Osteocyte (in vitro differentiated cells): ENCODE measurements at regions not wholly inside any gene's neighbourhood (a gene's known extent, or its start where the extent isn't known, plus 50 kb on each side); places are given as distances from the start of the nearest gene placed in this dataset.

Experiments used
- DNase-seq: peaks from one replicate; pipeline ENCODE4 v3.0.0; 2021; ENCODE audit warnings: mixed read lengths; ENCODE audit not compliant: unreplicated experiment; ENCODE audit errors: extremely low spot score
- H3K27ac Mint-ChIP-seq: one replicate; pipeline ENCODE4 v1.8.0; 2021; ENCODE audit warnings: mild to moderate bottlenecking, mixed read lengths; ENCODE audit not compliant: unreplicated experiment
- H3K27me3 Mint-ChIP-seq: one replicate; pipeline ENCODE4 v1.8.0; 2021; ENCODE audit warnings: mixed read lengths; ENCODE audit not compliant: unreplicated experiment
- H3K36me3 Mint-ChIP-seq: one replicate; pipeline ENCODE4 v1.8.0; 2021; ENCODE audit warnings: mixed read lengths; ENCODE audit not compliant: unreplicated experiment
- H3K4me1 Mint-ChIP-seq: one replicate; pipeline ENCODE4 v1.8.0; 2021; ENCODE audit warnings: mixed read lengths; ENCODE audit not compliant: unreplicated experiment
- H3K4me3 Mint-ChIP-seq: one replicate; pipeline ENCODE4 v1.8.0; 2021; ENCODE audit warnings: mild to moderate bottlenecking, moderate library complexity, mixed read lengths; ENCODE audit not compliant: unreplicated experiment
- H3K9me3 Mint-ChIP-seq: one replicate; pipeline ENCODE4 v1.8.0; 2021; ENCODE audit warnings: mixed read lengths; ENCODE audit not compliant: unreplicated experiment
- TF ChIP-seq, protein P1 (sequence below): fragments of 200-600 bp; sonication (generic); IDR thresholded peaks from 2 replicates; pipeline ENCODE4 v1.5.0; 2021; ENCODE audit warnings: antibody characterized with exemption, mild to moderate bottlenecking, moderate library complexity

DNA sequence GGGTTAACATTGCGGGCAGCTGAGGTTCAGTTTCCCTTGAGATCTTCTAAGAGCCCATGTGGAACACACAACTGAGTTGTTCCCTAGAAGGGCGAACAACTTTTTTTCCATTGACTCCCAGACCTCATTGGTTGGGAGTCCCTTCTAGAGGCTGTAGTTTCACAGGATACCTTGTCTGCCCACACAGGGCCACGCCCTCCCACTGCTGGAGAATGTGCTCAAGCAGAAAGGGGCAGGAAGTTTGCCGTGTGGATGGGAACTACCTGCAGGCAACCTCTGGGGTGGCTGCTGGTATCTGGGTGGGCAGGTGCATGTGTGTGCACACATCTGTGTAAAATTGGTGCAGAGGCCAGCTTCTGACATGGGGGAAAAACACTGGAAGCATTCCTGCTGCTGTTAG is 178.8 kb upstream of the PSMD7 start:
- Mint-ChIP-seq H3K9me3 (no peaks in the 10 kb centered on the region), H3K27me3 (peaks cover 9% of the 10 kb centered on the region), H3K36me3 (no peaks in the 10 kb centered on the region), H3K4me1 (no peaks in the 10 kb centered on the region), H3K27ac (no peak overlapping the region), H3K4me3 (no peak overlapping the region)
- TF ChIP-seq, protein P1, sequence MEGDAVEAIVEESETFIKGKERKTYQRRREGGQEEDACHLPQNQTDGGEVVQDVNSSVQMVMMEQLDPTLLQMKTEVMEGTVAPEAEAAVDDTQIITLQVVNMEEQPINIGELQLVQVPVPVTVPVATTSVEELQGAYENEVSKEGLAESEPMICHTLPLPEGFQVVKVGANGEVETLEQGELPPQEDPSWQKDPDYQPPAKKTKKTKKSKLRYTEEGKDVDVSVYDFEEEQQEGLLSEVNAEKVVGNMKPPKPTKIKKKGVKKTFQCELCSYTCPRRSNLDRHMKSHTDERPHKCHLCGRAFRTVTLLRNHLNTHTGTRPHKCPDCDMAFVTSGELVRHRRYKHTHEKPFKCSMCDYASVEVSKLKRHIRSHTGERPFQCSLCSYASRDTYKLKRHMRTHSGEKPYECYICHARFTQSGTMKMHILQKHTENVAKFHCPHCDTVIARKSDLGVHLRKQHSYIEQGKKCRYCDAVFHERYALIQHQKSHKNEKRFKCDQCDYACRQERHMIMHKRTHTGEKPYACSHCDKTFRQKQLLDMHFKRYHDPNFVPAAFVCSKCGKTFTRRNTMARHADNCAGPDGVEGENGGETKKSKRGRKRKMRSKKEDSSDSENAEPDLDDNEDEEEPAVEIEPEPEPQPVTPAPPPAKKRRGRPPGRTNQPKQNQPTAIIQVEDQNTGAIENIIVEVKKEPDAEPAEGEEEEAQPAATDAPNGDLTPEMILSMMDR = no peak
- no peak for DNase-seq

DNA sequence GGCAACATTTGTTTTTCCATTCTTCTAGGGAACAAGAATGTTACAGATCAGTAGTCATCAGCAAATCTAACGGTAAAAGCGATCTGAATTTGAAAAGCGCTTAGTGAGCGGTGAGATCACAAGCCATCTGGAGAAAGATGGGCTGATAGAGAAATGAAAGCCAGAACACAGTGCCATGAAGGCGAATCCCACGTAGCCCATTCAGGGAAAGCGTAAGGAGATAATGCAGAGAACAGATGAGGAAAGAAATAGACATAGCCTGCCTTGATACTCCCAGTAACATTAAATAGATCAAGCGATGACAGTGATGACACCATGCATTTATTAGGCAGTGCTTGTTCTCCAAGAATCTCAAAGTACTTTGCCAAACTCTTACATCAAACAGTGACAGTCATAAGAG is 183.1 kb upstream of the PSMD7 start:
- Mint-ChIP-seq H3K9me3 (no peaks in the 10 kb centered on the region), H3K36me3 (no peaks in the 10 kb centered on the region), H3K4me1 (no peaks in the 10 kb centered on the region), H3K27ac (no peak overlapping the region), H3K4me3 (no peak overlapping the region), H3K27me3 (peaks cover 4% of the 10 kb centered on the region)
- TF ChIP-seq, protein P1 = no peak
- no peak for DNase-seq

DNA sequence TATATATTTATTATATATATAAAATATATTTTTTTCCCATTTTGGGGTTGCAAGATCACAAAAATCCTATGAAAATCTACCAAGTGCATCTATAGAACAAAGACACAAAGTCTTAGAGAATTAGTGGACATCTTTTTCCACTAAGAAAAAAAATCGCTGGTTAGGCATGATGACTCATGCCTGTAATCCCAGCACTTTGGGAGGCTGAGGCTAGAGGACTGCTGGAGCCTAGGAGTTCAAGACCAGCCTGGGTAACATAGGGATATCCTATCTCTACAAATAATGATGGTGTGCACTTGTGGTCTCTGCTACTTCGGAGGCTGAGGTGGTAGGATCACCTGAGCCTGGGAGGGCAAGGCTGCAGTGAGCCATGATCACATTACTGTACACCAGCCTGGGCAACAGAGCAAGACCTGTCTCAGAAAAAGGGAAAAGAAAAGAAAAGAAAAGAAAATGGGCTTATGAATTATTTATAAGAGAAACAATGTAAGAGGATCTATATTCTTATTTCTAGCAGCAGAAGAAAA is 185.1 kb upstream of the PSMD7 start:
- no peak for DNase-seq
- peaks cover 4% of the 10 kb centered on the region for H3K27me3 Mint-ChIP-seq
- H3K36me3 Mint-ChIP-seq = no peaks in the 10 kb centered on the region
- no peaks in the 10 kb centered on the region for H3K9me3 Mint-ChIP-seq
- no peak overlapping the region for H3K27ac Mint-ChIP-seq
- TF ChIP-seq, protein P1 = no peak
- no peak overlapping the region for H3K4me3 Mint-ChIP-seq
- H3K4me1 Mint-ChIP-seq = no peaks in the 10 kb centered on the region

DNA sequence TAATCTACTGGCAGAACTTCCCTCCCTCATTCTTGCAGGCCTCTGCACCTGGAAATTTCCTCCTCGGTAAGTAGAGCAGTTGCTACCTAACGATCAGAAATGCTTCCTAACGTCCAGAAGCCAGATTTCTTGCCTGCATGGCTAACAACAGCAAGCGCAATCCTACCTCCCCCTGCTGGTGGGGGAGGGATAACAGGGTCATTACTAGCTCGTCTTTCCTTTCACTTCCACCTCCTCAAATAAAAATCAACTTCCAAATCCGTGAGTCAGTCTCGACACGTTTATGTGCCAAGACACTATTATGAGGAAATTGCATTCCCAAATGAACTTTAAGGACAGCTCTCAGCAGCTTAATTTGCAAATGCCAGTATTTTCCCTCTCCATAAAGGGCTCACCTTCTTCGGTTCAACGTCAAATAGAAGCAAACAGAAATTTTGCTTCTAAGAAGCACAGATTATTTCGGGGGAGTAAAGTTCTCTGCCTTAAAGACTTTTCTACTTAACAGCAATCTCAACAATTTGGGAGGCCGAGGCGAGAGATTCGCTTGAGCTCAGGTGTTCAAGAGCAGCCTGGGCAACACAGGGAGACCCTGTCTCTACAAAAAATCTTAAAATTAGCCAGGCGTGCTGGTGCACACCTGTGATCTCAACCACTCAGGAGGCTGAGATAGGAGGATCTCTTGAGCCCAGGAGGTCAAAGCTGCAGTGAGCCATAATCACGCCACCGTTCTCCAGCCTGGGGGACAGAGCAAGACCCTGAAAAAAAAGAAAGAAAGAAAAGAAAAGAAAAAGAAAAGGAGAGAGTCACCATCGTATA is 188.6 kb upstream of the PSMD7 start:
- Mint-ChIP-seq H3K36me3 (no peaks in the 10 kb centered on the region), H3K4me1 (no peaks in the 10 kb centered on the region), H3K27ac (no peak overlapping the region), H3K27me3 (no peaks in the 10 kb centered on the region), H3K9me3 (no peaks in the 10 kb centered on the region), H3K4me3 (no peak overlapping the region)
- DNase-seq = no peak
- TF ChIP-seq, protein P1 = peak; percentile 37

DNA sequence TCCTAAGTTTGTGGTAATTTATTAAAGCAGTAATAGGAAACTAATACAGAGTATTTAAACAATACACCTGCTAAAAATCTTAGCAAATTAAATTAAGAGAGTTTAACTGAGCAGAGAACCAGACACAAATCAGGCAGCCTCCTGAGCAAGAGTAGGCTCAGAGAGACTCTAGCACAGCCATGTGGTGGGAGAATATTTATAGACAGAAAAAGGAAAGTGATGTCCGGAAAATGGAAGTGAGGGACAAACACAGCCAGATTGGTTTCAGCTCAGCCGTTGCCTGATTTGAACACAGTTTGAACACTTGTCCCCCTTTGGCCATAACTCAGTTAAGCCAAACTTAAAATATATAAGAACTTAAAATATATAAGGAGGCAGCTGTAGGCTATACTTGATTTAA is 192.6 kb upstream of the PSMD7 start:
- Mint-ChIP-seq H3K4me1 (no peaks in the 10 kb centered on the region), H3K4me3 (no peak overlapping the region), H3K27ac (no peak overlapping the region), H3K9me3 (no peaks in the 10 kb centered on the region), H3K36me3 (no peaks in the 10 kb centered on the region), H3K27me3 (peaks cover 9% of the 10 kb centered on the region)
- no peak for DNase-seq
- TF ChIP-seq, protein P1 = no peak
